CD4-positive, alpha-beta T cell treated with Interleukin-4 for 4 hours (primary cell): ENCODE measurements at regions not wholly inside any gene's neighbourhood (a gene's known extent, or its start where the extent isn't known, plus 50 kb on each side); places are given as distances from the start of the nearest gene placed in this dataset.
"Not testable (repeated sequence)": the region's sequence is repeated elsewhere in the genome, so short reads cannot be mapped to it uniquely, and the experiment has no call there.

Experiments
- DNase-seq: peaks from one replicate; pipeline ENCODE4 v3.0.0-alpha.2; 2020

- DNase-seq = no peak
Observed at GRCh38 chr9:135279834-135280393, 192.4 kb downstream of the OLFM1 start.

DNA sequence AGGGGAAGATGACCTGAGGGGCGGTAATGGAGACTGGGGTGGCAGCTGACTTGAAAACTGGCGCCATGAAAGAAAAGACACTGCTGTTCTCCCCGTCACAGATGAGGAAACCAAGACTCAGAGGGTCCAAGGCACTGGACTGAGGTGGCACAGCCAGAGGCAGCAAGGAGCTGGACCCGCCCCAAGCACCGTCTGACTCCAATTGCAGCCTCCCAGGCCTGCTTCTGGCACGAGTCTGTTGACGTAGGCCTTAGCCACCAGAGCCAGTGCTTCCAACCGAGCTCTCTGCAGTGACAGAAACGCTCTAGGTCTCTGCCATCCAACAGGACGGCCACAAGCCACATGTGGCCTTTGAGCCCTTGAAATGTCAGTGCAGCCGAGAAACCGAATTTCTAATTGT, 193.2 kb downstream of the OLFM1 start:
- no peak for DNase-seq

GRCh38 chr9:135281151-135281550, 193.7 kb downstream of the OLFM1 start:
- no peak for DNase-seq

GRCh38 chr9:135281791-135282737, 194.6 kb downstream of the OLFM1 start:
- no peak for DNase-seq

GRCh38 chr9:135282808-135283207, 195.3 kb downstream of the OLFM1 start:
- no peak for DNase-seq

DNA sequence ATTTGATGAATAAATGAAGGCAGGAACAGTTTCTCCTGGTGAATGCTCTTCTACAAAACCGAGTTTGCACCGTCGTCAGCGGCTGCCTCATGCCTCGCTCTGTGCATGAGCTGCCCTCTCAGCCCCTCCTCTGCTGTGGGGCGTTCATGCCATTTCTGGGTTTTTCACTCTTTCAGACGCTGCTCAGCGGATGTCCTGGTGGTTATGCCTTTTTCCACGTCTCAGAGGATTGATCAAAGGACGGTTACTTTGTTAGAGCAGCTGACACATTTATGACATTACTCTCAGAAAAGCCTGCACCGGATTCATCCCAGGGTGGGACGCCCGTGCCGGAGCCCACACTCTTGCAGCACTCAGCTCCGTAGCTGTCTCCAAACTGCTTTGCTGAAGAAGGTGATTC, 195.9 kb upstream of the PPP1R26 start:
- DNase-seq = no peak

- DNase-seq = no peak
Observed at GRCh38 chr9:135284386-135285134, 195.0 kb upstream of the PPP1R26 start.

DNA sequence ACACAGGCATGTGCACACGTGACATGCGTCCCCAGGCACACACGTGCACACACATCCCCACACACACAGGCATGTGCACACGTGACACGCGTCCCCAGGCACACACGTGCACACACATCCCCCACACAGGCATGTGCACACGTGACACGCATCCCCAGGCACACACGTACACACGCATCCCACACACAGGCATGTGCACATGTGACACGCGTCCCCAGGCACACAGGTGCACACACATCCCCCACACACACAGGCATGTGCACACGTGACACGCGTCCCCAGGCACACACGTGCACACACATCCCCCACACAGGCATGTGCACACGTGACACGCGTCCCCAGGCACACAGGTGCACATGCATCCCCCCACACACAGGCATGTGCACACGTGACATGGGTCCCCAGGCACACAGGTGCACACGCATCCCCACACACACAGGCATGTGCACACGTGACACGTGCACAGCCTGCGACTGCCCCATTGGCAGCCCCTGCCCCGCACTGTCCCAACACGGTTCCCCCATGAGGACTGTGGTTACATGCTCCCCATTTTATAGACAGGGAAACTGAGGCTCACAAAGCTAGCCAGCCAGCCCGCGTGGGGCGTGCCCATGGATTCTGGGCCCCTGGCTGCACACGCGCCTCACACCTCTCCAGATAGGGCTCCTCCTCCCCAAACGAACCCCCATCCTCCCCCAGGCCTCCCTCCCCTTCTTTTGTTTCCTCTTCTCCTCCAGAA, 193.2 kb upstream of the PPP1R26 start:
- DNase-seq = not testable (repeated sequence)

GRCh38 chr9:135286961-135287360, 192.6 kb upstream of the PPP1R26 start:
- DNase-seq = no peak

DNA sequence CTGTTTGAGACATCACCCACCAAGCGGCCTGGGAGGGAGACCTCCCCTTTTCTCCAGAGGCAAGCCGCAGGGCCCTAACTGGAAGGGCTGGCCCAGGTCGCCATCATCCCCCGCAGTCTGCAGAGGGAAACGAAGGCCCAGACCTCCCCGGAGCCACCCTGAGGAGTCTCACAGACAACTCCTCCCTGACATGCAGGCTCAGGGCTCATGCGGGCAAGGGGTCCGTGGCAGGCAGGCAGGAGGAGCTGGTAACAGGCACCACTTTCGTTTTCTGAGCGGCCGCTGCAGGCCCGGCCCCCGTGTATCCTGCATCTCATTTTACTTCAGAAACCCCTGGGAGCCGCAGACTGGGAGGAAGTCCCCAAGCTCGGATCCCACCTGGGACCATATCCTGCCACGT, 192.0 kb upstream of the PPP1R26 start:
- DNase-seq = no peak

GRCh38 chr9:135288054-135288453, 191.5 kb upstream of the PPP1R26 start:
- DNase-seq = no peak

DNA sequence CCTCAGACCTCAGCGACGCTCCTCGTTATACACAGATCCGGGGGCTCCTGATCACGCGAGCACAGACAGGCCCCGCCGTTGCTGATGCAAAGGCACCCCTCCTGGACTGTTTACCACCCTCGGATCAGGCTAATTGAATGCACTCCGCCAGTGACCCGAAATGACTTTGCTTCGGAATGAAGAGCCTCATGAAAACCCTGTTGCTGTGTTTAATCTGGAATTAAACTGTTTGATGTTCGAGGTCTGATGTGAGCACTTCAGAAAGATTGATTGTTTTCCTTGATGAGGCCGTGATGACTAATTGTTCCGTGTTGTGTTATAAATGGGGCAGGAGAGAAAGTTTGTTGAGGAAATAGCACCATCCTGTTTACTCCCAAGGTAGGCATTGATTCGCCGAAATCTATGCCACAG, 190.5 kb upstream of the PPP1R26 start:
- DNase-seq = no peak

DNA sequence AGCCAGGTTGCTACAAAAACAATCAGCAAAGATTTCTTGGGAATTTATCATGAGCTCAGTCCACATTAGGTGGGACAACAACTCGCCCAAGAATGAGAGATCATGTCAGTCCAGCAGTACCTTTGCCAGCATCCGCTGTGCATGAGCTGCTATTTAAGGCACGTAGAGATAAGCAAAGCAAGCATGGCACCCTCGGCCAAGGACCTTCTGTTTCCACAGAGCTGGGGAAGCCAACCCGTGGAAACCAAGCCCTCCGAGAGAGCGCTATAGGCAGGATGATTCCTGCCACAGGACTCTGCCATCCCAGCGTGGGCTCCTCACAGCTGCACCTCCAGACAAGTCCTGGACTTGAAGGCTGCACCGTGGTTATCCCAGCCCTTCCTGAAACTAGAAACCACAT, 189.5 kb upstream of the PPP1R26 start:
- DNase-seq = no peak

DNA sequence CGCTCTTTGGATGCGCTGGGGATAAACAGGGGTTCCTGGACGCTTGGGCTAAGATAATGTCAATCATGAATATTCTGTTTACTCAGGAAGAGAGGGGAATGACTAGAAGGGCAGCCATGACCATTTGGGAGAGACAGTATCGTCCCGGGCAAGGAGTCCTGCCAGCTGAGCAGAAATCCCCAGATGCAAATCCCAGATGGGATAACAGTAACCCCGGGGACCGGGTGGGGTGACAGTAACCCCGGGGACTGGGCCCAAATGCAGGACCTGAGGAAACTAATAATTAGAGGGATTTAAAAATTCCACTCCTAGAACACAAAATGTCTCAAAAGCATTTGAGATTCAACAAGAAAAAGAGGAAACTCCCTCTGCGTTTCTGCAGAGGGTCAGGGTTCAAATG, 189.0 kb upstream of the PPP1R26 start:
- no peak for DNase-seq

GRCh38 chr9:135291165-135291564, 188.4 kb upstream of the PPP1R26 start:
- DNase-seq = no peak

GRCh38 chr9:135294836-135295235, 184.7 kb upstream of the PPP1R26 start:
- DNase-seq = no peak

DNA sequence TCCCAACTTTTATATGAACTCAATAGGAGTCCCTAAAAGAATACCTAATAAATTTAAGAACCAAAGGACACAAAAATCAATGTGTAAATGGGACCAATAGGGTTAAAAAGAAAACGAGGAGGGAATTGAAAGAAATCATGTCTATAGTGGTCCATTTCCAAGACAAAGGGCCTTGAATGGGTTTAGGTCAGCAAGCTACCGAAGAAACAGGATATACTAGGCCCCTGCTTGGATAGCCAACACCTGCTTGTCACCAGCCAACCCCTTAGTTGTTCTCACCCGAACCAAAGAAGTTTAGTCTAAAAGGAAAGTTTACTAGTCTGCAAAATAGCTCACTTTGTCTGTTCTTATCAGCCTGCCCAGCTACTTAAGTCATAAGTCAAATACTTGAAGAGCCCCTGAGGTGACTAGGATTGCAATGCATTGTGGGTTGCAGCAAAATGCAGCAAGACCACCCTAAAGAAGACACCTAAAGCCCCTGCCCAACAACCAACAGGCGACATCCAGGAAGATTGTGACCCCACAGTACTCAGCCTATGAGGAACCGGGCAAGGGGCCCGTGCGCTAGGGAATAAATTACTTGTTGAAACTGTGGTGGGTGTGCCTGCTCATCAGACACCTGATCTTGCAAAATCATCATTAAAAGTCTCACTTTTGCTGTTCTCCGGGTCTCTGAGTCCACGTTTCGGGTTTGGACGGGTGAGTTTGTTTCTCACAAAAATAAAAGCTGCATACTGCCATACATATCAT, 183.9 kb upstream of the PPP1R26 start:
- no peak for DNase-seq

- no peak for DNase-seq
Observed at GRCh38 chr9:135296735-135297455, 182.7 kb upstream of the PPP1R26 start.

DNA sequence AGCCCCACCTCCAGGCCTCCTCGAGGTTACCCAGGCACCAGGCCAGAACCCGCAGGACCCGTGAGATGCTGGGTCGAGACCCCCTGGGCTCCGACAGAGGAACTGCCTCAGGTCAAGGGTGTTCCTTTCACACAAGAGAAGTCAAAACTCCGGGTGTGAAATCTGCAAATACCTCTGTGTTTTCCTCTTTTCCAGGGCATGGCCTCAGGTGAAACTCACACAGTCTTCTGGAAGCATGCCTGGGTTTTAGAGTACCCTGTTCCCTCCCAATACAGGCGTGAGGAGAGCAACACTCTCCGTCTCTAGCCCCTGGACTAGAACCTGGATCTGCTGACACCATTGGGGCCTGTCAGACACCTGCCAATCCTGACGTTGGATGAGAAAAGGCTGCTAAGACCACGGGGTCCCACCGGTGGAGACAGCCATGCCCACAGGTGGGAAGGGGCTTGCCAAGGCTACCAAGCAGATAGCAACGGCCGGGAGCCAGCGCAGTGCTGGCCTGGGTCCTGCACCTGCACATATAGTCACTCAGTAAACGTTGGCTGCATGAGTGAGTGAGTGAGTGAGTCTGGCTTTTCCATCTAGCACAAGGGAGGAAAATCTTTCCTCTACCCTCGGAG, 182.0 kb upstream of the PPP1R26 start:
- no peak for DNase-seq

GRCh38 chr9:135299239-135299590, 180.4 kb upstream of the PPP1R26 start:
- DNase-seq = no peak

DNA sequence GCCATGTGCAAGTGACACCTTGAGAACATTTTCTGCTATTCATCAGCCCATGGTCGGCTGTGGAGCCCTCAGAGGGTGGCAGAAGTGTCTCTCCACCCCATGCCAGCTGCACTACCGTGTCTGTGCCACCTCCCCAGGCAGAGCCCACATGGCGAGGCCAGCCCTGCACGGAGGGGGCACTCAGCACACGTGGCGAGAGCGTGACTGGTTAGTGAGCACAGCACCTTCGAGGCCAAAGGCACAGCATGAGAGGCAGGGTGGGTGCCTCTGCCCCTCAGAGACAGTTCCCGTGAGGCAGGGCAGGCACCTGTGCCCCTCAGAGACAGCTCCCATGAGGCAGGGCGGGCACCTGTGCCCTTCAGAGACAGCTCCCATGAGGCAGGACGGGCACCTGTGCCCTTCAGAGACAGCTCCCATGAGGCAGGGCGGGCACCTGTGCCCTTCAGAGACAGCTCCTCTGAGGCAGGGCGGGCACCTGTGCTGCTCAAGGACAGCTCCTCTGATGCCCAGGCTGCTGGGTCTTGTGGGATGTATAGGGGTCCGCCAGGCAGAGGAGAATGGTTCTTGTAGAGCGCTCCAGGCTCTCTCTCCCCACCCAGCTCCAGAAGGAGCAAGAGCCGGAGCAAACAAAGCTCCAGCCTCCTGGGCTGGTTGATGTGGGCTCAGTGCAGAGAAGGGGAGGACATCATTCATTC, 179.8 kb upstream of the PPP1R26 start:
- DNase-seq = no peak
